ENCODE measurements at regions not wholly inside any gene's neighbourhood (a gene's known extent, or its start where the extent isn't known, plus 50 kb on each side); places are given as distances from the start of the nearest gene placed in this dataset.

- no peak for DNase-seq (ENCODE audit: extremely low spot score)
- intact Hi-C loops (cut with DNase I) = no loop called here
- Histone ChIP-seq H3K9me3 (no peaks in the 10 kb centered on the region), H3K27me3 (no peaks in the 10 kb centered on the region), H3K4me3 (no peak overlapping the region), H3K4me1 (no peaks in the 10 kb centered on the region), H3K27ac (replicated peaks in 1 of 4) (no peak overlapping the region), H3K36me3 (no peaks in the 10 kb centered on the region)
- TF ChIP-seq CTCF (IDR thresholded peaks at IDR 0.05) (no peak), POLR2AphosphoS5 (IDR thresholded peaks at IDR 0.05) (no peak), EP300 (IDR thresholded peaks at IDR 0.05) (no peak), POLR2A (IDR thresholded peaks at IDR 0.05; ENCODE audit: low read depth) (no peak)
- 77% methylated on average over 6 of the region's 6 CpGs for WGBS
These were observed 534.9 kb upstream of the USP24 start for GRCh38 chr1:55749975-55750627.

GRCh38 chr1:55747408-55747841 is 532.3 kb upstream of the USP24 start:
- intact Hi-C loops (cut with DNase I) = no loop called here
- Histone ChIP-seq H3K4me3 (no peak overlapping the region), H3K27me3 (no peaks in the 10 kb centered on the region), H3K36me3 (no peaks in the 10 kb centered on the region), H3K4me1 (no peaks in the 10 kb centered on the region), H3K9me3 (no peaks in the 10 kb centered on the region), H3K27ac (replicated peaks in 1 of 4) (no peak overlapping the region)
- DNase-seq (ENCODE audit: extremely low spot score) = no peak
- TF ChIP-seq EP300 (IDR thresholded peaks at IDR 0.05) = no peak
- no peak for TF ChIP-seq CTCF (IDR thresholded peaks at IDR 0.05)
- no peak for TF ChIP-seq POLR2A (IDR thresholded peaks at IDR 0.05; ENCODE audit: low read depth)
- TF ChIP-seq POLR2AphosphoS5 (IDR thresholded peaks at IDR 0.05) = no peak
- 70% methylated on average over 5 of the region's 5 CpGs for WGBS

- H3K4me3 ChIP-seq = no peak overlapping the region
- no peaks in the 10 kb centered on the region for H3K9me3 ChIP-seq
- no peak for DNase-seq (ENCODE audit: extremely low spot score)
- H3K27me3 ChIP-seq = no peaks in the 10 kb centered on the region
- no peak for TF ChIP-seq POLR2A (IDR thresholded peaks at IDR 0.05; ENCODE audit: low read depth)
- TF ChIP-seq EP300 (IDR thresholded peaks at IDR 0.05) = no peak
- TF ChIP-seq POLR2AphosphoS5 (IDR thresholded peaks at IDR 0.05) = no peak
- TF ChIP-seq CTCF (IDR thresholded peaks at IDR 0.05) = no peak
- H3K36me3 ChIP-seq = no peaks in the 10 kb centered on the region
- peaks cover 0 to 3% (median 0%) of the 10 kb centered on the region in 4 donors for H3K4me1 ChIP-seq
- no peak overlapping the region for H3K27ac ChIP-seq (replicated peaks in 1 of 4)
- intact Hi-C loops (cut with DNase I) = no loop called here
These were observed 531.5 kb upstream of the USP24 start for GRCh38 chr1:55746710-55747109.

GRCh38 chr1:55741516-55741915 is 526.4 kb upstream of the USP24 start:
- WGBS = 32% methylated on average over 1 of the region's 1 CpG
- Histone ChIP-seq H3K4me1 (peaks cover 0 to 5% (median 0%) of the 10 kb centered on the region in 4 donors), H3K27ac (replicated peaks in 1 of 4) (no peak overlapping the region), H3K4me3 (no peak overlapping the region), H3K9me3 (no peaks in the 10 kb centered on the region), H3K36me3 (no peaks in the 10 kb centered on the region), H3K27me3 (no peaks in the 10 kb centered on the region)
- DNase-seq (ENCODE audit: extremely low spot score) = no peak
- intact Hi-C loops (cut with DNase I) = no loop called here
- TF ChIP-seq POLR2A (IDR thresholded peaks at IDR 0.05; ENCODE audit: low read depth) = no peak
- TF ChIP-seq CTCF (IDR thresholded peaks at IDR 0.05) = no peak
- peak in 1 of 2 donors; percentile 61 for TF ChIP-seq POLR2AphosphoS5 (IDR thresholded peaks at IDR 0.05)

- DNase-seq (ENCODE audit: extremely low spot score) = peak; percentile 75
- Histone ChIP-seq H3K27me3 (no peaks in the 10 kb centered on the region), H3K9me3 (no peaks in the 10 kb centered on the region), H3K27ac (replicated peaks in 1 of 4) (no peak overlapping the region), H3K36me3 (no peaks in the 10 kb centered on the region), H3K4me1 (no peaks in the 10 kb centered on the region), H3K4me3 (no peak overlapping the region)
- intact Hi-C loops (cut with DNase I) = no loop called here
- TF ChIP-seq EP300 (IDR thresholded peaks at IDR 0.05) (no peak), POLR2A (IDR thresholded peaks at IDR 0.05; ENCODE audit: low read depth) (no peak), CTCF (IDR thresholded peaks at IDR 0.05) (no peak), POLR2AphosphoS5 (IDR thresholded peaks at IDR 0.05) (no peak)
These were observed 519.9 kb upstream of the USP24 start for GRCh38 chr1:55735106-55735505.
